Skeletal muscle tissue (tissue), 3 donors: ENCODE measurements at regions not wholly inside any gene's neighbourhood (a gene's known extent, or its start where the extent isn't known, plus 50 kb on each side); places are given as distances from the start of the nearest gene placed in this dataset.

ENCODE experiments used
- H3K27ac ChIP-seq: one replicate; pipeline ENCODE4 v1.7.0; 2013; ENCODE audit warnings: mild to moderate bottlenecking, low read depth, low read length, inconsistent platforms
- H3K27me3 ChIP-seq, 3 donors: one replicate each; pipeline ENCODE4 v1.7.0; 2013; ENCODE audit warnings: low read length in 3 of 3; ENCODE audit not compliant: control insufficient read depth in 3 of 3, insufficient read depth in 3 of 3
- H3K36me3 ChIP-seq, 3 donors: one replicate each; pipeline ENCODE4 v1.7.0; 2013; ENCODE audit warnings: low read length in 3 of 3; ENCODE audit not compliant: control insufficient read depth in 3 of 3, insufficient read depth in 3 of 3
- H3K4me1 ChIP-seq, 3 donors: one replicate each; pipeline ENCODE4 v1.7.0; 2013; ENCODE audit warnings: low read length in 3 of 3, mild to moderate bottlenecking in 3 of 3; ENCODE audit not compliant: control insufficient read depth in 3 of 3, insufficient read depth in 3 of 3
- H3K4me3 ChIP-seq, 3 donors: one replicate each; pipeline ENCODE4 v1.7.0; 2013; ENCODE audit warnings: low read length in 3 of 3
- H3K9ac ChIP-seq, 3 donors: one replicate each; pipeline ENCODE4 v1.7.0; 2013; ENCODE audit warnings: low read length in 3 of 3, mild to moderate bottlenecking in 3 of 3, moderate library complexity in 2 of 3, low read depth in 1 of 3
- H3K9me3 ChIP-seq, 3 donors: one replicate each; pipeline ENCODE4 v1.7.0; 2013; ENCODE audit warnings: low read length in 3 of 3; ENCODE audit not compliant: control insufficient read depth in 3 of 3
- donor health status: Osteomylitis.

DNA sequence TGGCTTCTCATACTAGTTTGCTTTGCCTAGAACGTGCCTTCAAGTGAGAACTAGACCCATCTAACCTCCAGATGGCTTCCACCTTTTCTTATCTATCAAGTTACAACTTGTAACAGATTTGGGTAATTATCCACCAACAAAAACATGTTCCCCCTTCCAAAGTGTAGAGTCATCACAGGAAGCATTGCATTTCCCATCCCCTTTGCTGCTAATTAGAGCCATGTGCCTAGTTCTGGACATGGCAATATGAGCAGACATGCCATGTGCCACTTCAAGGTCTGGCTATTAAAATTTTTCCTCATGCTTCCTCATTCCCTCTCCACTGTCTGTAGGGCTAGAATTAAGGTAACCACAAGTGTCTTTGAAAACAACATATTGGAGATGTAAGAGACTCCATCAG lies 814.4 kb downstream of the TENT5A start:
- Histone ChIP-seq H3K9me3 (no peaks in the 10 kb centered on the region), H3K9ac (no peak overlapping the region), H3K27ac (no peak overlapping the region)

DNA sequence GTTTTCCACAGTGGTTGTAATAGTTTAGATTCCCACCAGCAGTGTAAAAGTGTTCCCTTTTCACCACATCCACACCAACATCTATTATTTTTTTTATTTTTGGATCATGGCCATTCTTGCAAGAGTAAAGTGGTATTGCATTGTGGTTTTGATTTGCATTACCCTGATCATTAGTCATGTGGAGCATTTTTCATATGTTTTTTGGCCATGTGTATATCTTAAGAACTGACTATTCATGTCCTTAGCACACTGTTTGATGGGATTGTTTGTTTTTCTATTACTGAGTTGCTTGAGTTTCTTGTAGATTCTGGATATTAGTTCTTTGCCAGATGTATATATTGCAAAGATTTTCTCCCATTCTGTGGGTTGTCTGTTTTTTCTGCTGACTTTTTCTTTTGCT lies 820.1 kb downstream of the TENT5A start:
- H3K9me3 ChIP-seq = no peaks in the 10 kb centered on the region
- H3K27me3 ChIP-seq = no peaks in the 10 kb centered on the region
- no peak overlapping the region for H3K4me3 ChIP-seq
- no peaks in the 10 kb centered on the region for H3K36me3 ChIP-seq
- no peak overlapping the region for H3K9ac ChIP-seq
- H3K27ac ChIP-seq = no peak overlapping the region
- H3K4me1 ChIP-seq = no peaks in the 10 kb centered on the region

More for the DNA sequence above, 814.4 kb downstream of the TENT5A start:
- Histone ChIP-seq H3K27me3 (no peaks in the 10 kb centered on the region), H3K4me3 (no peak overlapping the region), H3K36me3 (no peaks in the 10 kb centered on the region), H3K4me1 (no peaks in the 10 kb centered on the region)

DNA sequence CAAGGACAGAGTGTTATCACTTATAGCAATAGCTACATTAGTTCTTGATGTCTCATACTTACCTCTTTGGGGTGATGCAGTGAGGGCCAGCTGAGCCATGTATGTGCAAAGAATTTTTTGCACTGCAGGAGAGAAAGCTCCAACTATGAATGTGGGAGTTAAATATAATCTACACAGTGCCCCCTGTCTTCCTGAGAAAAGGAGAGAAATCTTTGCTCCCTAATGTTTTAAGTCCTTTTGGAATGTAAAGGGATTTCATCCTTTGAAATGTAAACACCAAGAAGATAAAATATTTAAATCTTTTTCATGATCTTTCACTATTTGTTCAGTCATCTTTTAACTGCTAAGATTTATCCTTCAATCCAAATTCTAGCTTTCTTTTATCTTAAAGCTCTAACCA lies 822.1 kb downstream of the TENT5A start:
- Histone ChIP-seq H3K9me3 (no peaks in the 10 kb centered on the region), H3K4me1 (no peaks in the 10 kb centered on the region), H3K9ac (no peak overlapping the region), H3K27me3 (no peaks in the 10 kb centered on the region), H3K4me3 (no peak overlapping the region), H3K27ac (no peak overlapping the region), H3K36me3 (no peaks in the 10 kb centered on the region)

DNA sequence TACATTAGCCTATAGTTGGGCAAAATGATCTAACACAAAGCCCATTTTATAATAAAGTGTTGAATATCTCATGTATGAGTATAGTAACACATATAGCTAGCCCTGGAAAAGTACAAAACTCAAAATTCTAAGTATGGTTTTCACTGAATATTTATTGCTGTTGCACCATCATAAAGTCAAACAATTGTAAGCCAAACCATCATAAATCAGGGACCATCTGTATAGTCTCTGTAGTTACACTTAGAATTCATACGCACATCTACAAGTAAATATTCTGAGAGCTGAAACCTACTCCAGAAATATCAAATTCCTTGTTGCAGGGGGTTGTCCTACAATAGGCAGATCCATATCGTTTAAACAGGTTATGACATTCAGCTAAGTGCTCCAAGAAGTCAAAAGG lies 817.3 kb downstream of the BCKDHB start:
- Histone ChIP-seq H3K27ac (no peak overlapping the region), H3K4me3 (no peak overlapping the region), H3K27me3 (no peaks in the 10 kb centered on the region), H3K9me3 (no peaks in the 10 kb centered on the region), H3K4me1 (no peaks in the 10 kb centered on the region), H3K9ac (no peak overlapping the region), H3K36me3 (no peaks in the 10 kb centered on the region)

DNA sequence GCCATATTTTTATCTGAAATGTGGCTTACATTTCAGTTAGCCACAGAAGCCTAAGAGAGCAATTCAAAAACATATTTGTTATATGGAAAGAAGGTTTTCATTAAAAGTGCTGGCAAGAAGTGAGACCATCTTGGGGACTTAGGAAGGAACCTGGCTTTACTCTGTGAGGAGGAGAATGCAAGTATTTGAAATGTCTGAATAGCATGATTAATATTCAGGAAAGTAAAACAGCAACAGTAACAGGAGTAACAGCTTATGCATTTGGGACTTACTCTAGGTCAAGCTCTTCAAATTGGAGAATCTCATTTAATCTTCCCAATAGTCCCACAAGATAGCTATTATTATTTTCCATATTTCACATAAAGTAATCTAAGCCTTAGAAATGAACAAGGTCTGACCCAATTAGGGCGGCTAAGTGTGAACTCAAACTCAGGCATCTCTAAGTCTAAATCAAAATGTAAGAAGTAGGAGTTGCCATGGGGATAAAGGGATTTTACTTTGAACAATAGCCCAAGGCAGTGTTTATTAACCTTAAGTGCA lies 816.5 kb downstream of the BCKDHB start:
- Histone ChIP-seq H3K9ac (no peak overlapping the region), H3K9me3 (no peaks in the 10 kb centered on the region), H3K36me3 (no peaks in the 10 kb centered on the region), H3K4me3 (no peak overlapping the region), H3K27ac (no peak overlapping the region), H3K4me1 (no peaks in the 10 kb centered on the region), H3K27me3 (no peaks in the 10 kb centered on the region)

DNA sequence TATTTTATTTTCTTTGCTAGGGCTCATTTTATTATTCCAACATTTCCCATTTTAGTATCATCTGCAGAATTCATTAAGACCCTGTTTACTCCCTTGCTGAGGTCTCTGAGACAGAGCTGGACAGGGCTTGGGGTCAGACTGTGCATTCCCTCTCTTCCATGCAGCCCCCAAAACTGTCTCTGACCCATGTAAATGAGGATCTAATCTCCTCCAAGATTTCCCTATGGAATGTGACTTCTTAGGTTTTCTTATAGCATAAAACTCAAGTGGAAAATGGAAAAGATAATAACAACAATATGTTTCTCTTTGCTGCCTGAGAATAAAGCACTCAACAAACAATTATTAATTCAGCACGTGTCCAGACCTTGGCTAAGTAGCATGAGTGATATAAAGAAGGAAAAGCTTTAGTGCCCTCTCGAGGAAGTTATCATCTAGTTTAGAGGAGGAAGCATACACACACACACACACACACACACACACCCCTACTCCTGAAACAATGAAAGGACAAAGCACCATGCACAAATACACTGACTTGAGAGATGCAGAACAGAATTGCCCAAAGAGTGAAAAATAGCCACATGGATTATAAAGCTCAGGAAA lies 815.5 kb downstream of the BCKDHB start:
- H3K27ac ChIP-seq = no peak overlapping the region
- H3K4me3 ChIP-seq = no peak overlapping the region
- no peaks in the 10 kb centered on the region for H3K27me3 ChIP-seq

DNA sequence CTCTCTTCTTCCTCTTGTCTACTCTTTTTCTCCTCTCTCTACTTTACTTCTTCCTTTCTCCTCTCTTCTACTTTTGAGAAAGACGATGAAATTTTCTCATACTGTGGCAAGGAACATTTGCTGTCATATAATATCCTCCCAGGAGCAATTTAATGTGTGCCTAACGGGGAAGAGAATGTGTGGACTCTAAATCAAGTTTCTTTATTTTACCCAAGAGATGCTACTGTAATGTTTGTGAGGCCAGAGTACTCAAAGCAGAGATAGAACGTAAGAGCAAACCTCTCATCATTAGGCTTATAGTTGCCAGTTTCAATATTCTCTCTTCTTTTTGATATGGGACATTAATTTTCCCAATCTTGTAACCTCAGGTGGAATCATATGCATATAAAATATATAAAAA lies 801.4 kb downstream of the BCKDHB start:
- no peaks in the 10 kb centered on the region for H3K4me1 ChIP-seq
- H3K27me3 ChIP-seq = no peaks in the 10 kb centered on the region
- no peak overlapping the region for H3K27ac ChIP-seq

More for the DNA sequence above, 815.5 kb downstream of the BCKDHB start:
- Histone ChIP-seq H3K36me3 (no peaks in the 10 kb centered on the region), H3K9ac (no peak overlapping the region), H3K9me3 (no peaks in the 10 kb centered on the region), H3K4me1 (no peaks in the 10 kb centered on the region)

DNA sequence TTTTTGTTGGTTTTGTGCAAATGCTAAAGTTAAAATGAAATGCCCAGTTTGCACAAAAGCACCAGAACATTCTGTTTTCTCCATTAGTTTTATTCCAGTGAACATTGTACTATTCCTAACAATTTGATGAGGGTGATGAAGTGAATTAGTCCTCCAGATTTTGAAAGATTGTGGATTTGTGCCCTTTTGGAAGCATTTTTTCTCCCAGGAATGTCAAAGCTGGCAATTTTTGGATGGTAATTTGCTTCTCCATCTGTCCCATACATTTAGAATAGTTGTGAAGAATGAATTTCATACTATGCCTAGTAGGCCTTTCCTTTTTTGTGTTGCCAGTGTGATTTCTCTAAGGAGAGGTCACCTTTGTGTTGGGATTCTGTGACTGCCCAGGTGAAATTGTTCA lies 797.2 kb downstream of the BCKDHB start:
- no peak overlapping the region for H3K4me3 ChIP-seq
- H3K36me3 ChIP-seq = no peaks in the 10 kb centered on the region
- no peaks in the 10 kb centered on the region for H3K4me1 ChIP-seq
- no peak overlapping the region for H3K9ac ChIP-seq
- no peak overlapping the region for H3K27ac ChIP-seq
- H3K9me3 ChIP-seq = no peaks in the 10 kb centered on the region
- H3K27me3 ChIP-seq = no peaks in the 10 kb centered on the region

More for the DNA sequence above, 801.4 kb downstream of the BCKDHB start:
- no peak overlapping the region for H3K9ac ChIP-seq
- H3K9me3 ChIP-seq = no peaks in the 10 kb centered on the region
- no peaks in the 10 kb centered on the region for H3K36me3 ChIP-seq
- no peak overlapping the region for H3K4me3 ChIP-seq

DNA sequence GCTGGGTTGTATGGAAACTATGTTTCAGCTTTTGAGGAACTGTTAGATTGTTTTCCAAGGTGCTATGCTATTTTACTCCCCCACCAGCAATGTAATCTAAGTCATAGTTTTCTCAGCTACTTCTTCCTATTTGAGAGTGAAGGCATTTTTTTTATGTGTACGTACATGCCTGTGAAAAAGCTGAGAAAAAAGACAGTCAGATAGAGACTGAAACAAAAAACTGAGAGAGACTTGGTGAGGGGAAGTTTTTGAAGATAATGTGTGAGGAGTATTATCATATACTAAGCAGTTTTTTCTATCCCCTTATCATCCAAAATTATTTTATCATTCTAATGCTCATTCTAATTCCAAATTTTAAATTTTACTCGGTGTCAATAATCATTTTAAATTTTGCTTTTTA lies 780.0 kb downstream of the BCKDHB start:
- Histone ChIP-seq H3K9ac (no peak overlapping the region), H3K9me3 (no peaks in the 10 kb centered on the region), H3K36me3 (no peaks in the 10 kb centered on the region), H3K4me3 (no peak overlapping the region), H3K27ac (no peak overlapping the region), H3K27me3 (no peaks in the 10 kb centered on the region), H3K4me1 (no peaks in the 10 kb centered on the region)

DNA sequence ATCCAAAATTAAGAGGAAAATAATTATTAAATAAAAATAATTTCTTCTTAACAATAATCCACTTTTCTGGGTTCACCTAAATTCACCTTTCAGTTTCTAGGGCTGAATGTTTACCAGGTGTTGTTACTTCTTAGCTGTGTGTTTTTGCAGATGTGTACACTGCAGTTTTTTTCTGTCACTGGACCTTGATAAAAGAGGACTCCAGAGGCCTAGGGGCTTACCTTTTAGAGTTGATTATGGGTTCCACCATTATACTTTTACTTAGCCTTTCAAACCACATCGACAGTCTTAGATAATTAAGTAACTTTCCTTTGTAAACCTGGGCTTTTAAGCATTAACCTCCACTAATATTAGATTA lies 766.5 kb downstream of the BCKDHB start:
- H3K9ac ChIP-seq = no peak overlapping the region
- H3K9me3 ChIP-seq = no peaks in the 10 kb centered on the region
- H3K36me3 ChIP-seq = no peaks in the 10 kb centered on the region
- no peaks in the 10 kb centered on the region for H3K27me3 ChIP-seq
- no peak overlapping the region for H3K27ac ChIP-seq
- H3K4me3 ChIP-seq = no peak overlapping the region
- H3K4me1 ChIP-seq = no peaks in the 10 kb centered on the region
